HG03571 (cell line): ENCODE measurements at regions not wholly inside any gene's neighbourhood (a gene's known extent, or its start where the extent isn't known, plus 50 kb on each side); places are given as distances from the start of the nearest gene placed in this dataset.

Experiments used
- ATAC-seq: cut with Tn5 transposase; IDR thresholded peaks from one replicate; pipeline ENCODE4 v1.9.1; 2021; ENCODE audit not compliant: unreplicated experiment

- no peak for ATAC-seq
Measured at GRCh38 chr13:40235160-40235796, 431.2 kb downstream of the FOXO1 start.

- ATAC-seq: no peak
Measured at GRCh38 chr13:40236566-40237168, 429.8 kb downstream of the FOXO1 start.

- ATAC-seq: no peak
Measured at GRCh38 chr13:40238761-40239160, 427.7 kb downstream of the FOXO1 start.

- no peak for ATAC-seq
Measured at GRCh38 chr13:40240293-40240692, 426.1 kb downstream of the FOXO1 start.

- ATAC-seq: no peak
Measured at GRCh38 chr13:40241125-40241798, 425.2 kb downstream of the FOXO1 start.

GRCh38 chr13:40243047-40243446, 423.4 kb downstream of the FOXO1 start:
- no peak for ATAC-seq

- ATAC-seq: no peak
Measured at GRCh38 chr13:40243982-40244381, 422.5 kb downstream of the FOXO1 start.

- no peak for ATAC-seq
Measured at GRCh38 chr13:40245567-40245966, 420.9 kb downstream of the FOXO1 start.

- no peak for ATAC-seq
Measured at GRCh38 chr13:40247845-40248244, 418.6 kb downstream of the FOXO1 start.

- ATAC-seq: no peak
Measured at GRCh38 chr13:40251343-40252032, 415.0 kb downstream of the FOXO1 start.

- ATAC-seq: no peak
Measured at GRCh38 chr13:40252241-40252640, 414.2 kb downstream of the FOXO1 start.

- no peak for ATAC-seq
Measured at GRCh38 chr13:40252676-40253075, 413.8 kb downstream of the FOXO1 start.

GRCh38 chr13:40254394-40254793, 412.0 kb downstream of the FOXO1 start:
- no peak for ATAC-seq

- ATAC-seq: no peak
Measured at GRCh38 chr13:40255551-40255950, 410.9 kb downstream of the FOXO1 start.

- no peak for ATAC-seq
Measured at GRCh38 chr13:40259899-40260298, 406.5 kb downstream of the FOXO1 start.

- ATAC-seq: no peak
Measured at GRCh38 chr13:40261336-40261735, 405.1 kb downstream of the FOXO1 start.

GRCh38 chr13:40261947-40262346, 404.5 kb downstream of the FOXO1 start:
- no peak for ATAC-seq

- ATAC-seq: no peak
Measured at GRCh38 chr13:40269086-40269485, 397.4 kb downstream of the FOXO1 start.

GRCh38 chr13:40270726-40271125, 395.7 kb downstream of the FOXO1 start:
- no peak for ATAC-seq

GRCh38 chr13:40271271-40271885, 395.1 kb downstream of the FOXO1 start:
- ATAC-seq: no peak
